Retinal pigment epithelial cell (primary cell): ENCODE measurements at regions not wholly inside any gene's neighbourhood (a gene's known extent, or its start where the extent isn't known, plus 50 kb on each side); places are given as distances from the start of the nearest gene placed in this dataset.
"Not testable (repeated sequence)": the region's sequence is repeated elsewhere in the genome, so short reads cannot be mapped to it uniquely, and the experiment has no call there.

Experiments
- DNase-seq: peaks from one replicate; pipeline ENCODE4 v3.0.0-alpha.2; 2010; ENCODE audit warnings: low read depth
- H3K4me3 ChIP-seq: 2 replicates; pipeline ENCODE4 v1.5.1; 2011; ENCODE audit warnings: mild to moderate bottlenecking, low read length, control low read depth, moderate library complexity
- TF ChIP-seq, protein P1 (sequence below): conservative IDR thresholded peaks from 2 replicates; pipeline ENCODE4 v1.5.1; 2011; ENCODE audit warnings: low read depth, low read length, control low read depth, inconsistent platforms

DNA sequence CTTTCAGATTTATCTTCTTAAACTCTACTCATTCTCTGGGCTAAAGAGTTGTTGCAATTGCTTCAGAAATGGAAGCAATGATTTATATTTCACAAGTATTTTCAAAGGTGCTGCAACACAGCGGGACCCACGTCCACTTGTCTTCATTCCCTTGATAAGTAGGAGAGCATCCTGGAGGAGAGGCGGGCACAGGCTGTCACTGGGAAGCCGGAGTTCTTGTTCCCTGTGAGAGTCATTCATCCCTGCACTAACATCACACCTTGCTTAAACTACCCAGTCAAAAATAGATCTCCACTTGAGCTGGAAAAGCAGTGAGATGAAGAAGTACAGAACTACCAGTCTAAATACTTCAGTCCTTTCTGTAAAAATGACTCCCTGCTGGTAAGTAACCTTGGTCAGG lies 160.5 kb upstream of the RASSF8 start:
- no peak for DNase-seq
- TF ChIP-seq, protein P1, sequence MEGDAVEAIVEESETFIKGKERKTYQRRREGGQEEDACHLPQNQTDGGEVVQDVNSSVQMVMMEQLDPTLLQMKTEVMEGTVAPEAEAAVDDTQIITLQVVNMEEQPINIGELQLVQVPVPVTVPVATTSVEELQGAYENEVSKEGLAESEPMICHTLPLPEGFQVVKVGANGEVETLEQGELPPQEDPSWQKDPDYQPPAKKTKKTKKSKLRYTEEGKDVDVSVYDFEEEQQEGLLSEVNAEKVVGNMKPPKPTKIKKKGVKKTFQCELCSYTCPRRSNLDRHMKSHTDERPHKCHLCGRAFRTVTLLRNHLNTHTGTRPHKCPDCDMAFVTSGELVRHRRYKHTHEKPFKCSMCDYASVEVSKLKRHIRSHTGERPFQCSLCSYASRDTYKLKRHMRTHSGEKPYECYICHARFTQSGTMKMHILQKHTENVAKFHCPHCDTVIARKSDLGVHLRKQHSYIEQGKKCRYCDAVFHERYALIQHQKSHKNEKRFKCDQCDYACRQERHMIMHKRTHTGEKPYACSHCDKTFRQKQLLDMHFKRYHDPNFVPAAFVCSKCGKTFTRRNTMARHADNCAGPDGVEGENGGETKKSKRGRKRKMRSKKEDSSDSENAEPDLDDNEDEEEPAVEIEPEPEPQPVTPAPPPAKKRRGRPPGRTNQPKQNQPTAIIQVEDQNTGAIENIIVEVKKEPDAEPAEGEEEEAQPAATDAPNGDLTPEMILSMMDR: no peak
- no peak overlapping the region for H3K4me3 ChIP-seq

DNA sequence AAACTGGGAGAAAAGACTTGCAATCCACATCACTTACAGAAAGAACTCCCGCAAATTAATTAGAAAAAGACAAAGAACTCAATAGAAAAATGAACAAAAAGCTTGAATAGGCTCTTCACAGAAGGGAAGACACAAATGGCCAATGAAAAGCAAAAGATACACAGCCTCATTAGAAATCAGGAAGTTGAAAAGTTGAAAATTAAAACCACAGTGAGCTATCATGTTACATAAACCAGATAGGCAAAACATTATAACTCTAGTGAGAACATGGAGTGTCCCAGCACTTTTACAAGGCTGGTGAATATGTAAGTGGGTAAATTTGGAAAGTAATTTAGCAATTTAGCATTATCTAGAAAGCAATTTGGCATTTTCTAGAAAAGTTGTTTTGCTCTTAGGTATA lies 158.4 kb upstream of the RASSF8 start:
- H3K4me3 ChIP-seq: no peak overlapping the region
- DNase-seq: no peak
- TF ChIP-seq, protein P1: no peak

- TF ChIP-seq, protein P1: no peak
- H3K4me3 ChIP-seq: no peak overlapping the region
- DNase-seq: peak; percentile 76
Observed at GRCh38 chr12:25801734-25802133, 156.7 kb upstream of the RASSF8 start.

DNA sequence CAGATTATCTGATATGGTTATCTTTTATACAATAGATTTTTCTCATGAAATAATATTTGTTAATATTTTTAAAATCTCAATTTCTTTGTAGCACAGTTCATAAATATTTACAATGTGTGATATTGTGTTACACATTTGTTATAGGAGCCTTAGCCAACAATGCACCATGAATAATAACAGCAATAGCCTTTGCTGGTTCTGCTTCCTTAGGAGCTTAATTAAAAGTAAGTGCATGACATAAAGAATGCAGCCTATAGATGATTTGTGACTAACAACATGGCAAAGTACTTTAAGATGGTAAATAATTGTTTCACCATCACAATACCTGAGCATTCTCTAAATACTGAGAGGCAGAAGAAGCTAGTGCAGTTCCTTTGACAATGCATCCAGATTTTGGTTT lies 156.3 kb upstream of the RASSF8 start:
- no peak for DNase-seq
- H3K4me3 ChIP-seq: no peak overlapping the region
- TF ChIP-seq, protein P1: no peak

GRCh38 chr12:25803029-25803664 lies 155.3 kb upstream of the RASSF8 start:
- not testable (repeated sequence) for DNase-seq, H3K4me3 ChIP-seq

- not testable (repeated sequence) for DNase-seq, H3K4me3 ChIP-seq
Observed at GRCh38 chr12:25804286-25804685, 154.2 kb upstream of the RASSF8 start.

- TF ChIP-seq, protein P1: no peak
- H3K4me3 ChIP-seq: no peak overlapping the region
- no peak for DNase-seq
Observed at GRCh38 chr12:25806271-25806670, 152.2 kb upstream of the RASSF8 start.

DNA sequence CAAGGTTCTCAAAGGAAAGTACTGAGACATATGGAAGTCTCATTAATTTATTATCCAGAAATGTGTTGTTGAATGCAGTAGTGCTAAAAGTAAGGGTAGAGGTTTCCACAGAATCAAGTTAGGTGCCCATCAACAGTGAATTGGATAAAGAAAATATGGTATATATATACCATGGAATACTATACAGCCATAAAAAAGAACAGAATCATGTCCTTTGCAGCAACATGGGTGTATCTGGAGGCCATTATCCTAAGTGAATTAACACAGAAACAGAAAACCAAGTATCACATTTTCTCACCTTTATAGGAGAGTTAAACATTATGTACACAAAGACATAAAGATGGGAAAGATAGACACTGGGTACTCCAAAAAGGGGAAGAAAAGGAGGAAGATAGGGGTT lies 149.9 kb upstream of the RASSF8 start:
- no peak overlapping the region for H3K4me3 ChIP-seq
- no peak for DNase-seq
- TF ChIP-seq, protein P1: no peak
